DND-41 (cell line): ENCODE measurements at regions not wholly inside any gene's neighbourhood (a gene's known extent, or its start where the extent isn't known, plus 50 kb on each side); places are given as distances from the start of the nearest gene placed in this dataset.

Source experiments
- CTCF ChIP-seq: IDR thresholded peaks from 2 replicates; pipeline ENCODE4 v1.5.1; 2012; ENCODE audit warnings: borderline replicate concordance, low read length, moderate library complexity, mild to moderate bottlenecking; ENCODE audit not compliant: poor library complexity, severe bottlenecking; ENCODE audit errors: extremely low read depth
- EZH2 ChIP-seq: IDR thresholded peaks from 3 replicates; pipeline ENCODE4 v1.6.1; 2012; ENCODE audit warnings: borderline replicate concordance, low read depth, mild to moderate bottlenecking, moderate library complexity, low read length, inconsistent platforms; ENCODE audit not compliant: severe bottlenecking

GRCh38 chr18:45330170-45330594 lies 285.1 kb upstream of the SLC14A2 start:
- no peak for TF ChIP-seq EZH2
- TF ChIP-seq CTCF = no peak
